ENCODE measurements at regions not wholly inside any gene's neighbourhood (a gene's known extent, or its start where the extent isn't known, plus 50 kb on each side); places are given as distances from the start of the nearest gene placed in this dataset.

DNA sequence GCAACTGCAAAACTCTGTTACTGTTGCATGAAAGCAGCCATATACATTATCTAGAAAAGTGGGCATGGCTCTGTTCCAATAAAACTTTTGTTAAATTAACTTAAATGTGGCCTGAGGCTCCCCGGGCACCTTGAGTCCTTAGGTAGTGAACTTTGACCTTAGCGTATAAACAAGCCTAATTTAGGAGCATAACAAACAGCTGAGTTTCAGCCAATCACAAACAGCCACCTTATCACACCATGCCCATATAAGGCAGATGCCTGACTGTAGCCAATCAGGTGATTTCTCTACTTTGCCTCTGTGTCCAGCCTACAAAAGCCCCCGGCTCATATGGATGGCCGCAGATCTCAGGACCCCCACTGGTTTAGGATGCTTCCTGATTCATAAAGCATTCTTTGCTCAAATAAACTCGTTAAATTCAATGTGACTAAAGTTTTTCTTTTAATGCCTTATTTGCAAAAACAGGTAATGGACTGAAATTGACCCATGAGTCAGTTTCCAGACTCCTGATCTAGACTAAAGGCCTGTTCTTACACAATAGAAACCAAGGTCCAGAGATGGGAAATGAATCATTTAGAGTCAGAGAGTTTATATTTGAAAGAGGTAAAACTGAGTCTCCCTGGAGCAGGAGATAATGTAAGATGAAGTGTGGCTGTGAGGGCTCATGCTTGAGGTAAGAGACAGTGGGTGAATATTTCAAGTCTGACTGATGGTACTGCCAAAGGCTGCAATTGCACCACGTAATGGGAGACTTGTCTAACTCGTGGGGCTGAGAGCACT is 130.2 kb downstream of the FGF9 start:
- TF ChIP-seq, protein P1, sequence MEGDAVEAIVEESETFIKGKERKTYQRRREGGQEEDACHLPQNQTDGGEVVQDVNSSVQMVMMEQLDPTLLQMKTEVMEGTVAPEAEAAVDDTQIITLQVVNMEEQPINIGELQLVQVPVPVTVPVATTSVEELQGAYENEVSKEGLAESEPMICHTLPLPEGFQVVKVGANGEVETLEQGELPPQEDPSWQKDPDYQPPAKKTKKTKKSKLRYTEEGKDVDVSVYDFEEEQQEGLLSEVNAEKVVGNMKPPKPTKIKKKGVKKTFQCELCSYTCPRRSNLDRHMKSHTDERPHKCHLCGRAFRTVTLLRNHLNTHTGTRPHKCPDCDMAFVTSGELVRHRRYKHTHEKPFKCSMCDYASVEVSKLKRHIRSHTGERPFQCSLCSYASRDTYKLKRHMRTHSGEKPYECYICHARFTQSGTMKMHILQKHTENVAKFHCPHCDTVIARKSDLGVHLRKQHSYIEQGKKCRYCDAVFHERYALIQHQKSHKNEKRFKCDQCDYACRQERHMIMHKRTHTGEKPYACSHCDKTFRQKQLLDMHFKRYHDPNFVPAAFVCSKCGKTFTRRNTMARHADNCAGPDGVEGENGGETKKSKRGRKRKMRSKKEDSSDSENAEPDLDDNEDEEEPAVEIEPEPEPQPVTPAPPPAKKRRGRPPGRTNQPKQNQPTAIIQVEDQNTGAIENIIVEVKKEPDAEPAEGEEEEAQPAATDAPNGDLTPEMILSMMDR (IDR thresholded peaks at IDR 0.05): no peak
- no peak for TF ChIP-seq POLR2AphosphoS5 (IDR thresholded peaks at IDR 0.05)
- TF ChIP-seq POLR2A (IDR thresholded peaks at IDR 0.05): no peak
- no peak for TF ChIP-seq EP300 (IDR thresholded peaks at IDR 0.05)
